ENCODE measurements at regions not wholly inside any gene's neighbourhood (a gene's known extent, or its start where the extent isn't known, plus 50 kb on each side); places are given as distances from the start of the nearest gene placed in this dataset.

DNA sequence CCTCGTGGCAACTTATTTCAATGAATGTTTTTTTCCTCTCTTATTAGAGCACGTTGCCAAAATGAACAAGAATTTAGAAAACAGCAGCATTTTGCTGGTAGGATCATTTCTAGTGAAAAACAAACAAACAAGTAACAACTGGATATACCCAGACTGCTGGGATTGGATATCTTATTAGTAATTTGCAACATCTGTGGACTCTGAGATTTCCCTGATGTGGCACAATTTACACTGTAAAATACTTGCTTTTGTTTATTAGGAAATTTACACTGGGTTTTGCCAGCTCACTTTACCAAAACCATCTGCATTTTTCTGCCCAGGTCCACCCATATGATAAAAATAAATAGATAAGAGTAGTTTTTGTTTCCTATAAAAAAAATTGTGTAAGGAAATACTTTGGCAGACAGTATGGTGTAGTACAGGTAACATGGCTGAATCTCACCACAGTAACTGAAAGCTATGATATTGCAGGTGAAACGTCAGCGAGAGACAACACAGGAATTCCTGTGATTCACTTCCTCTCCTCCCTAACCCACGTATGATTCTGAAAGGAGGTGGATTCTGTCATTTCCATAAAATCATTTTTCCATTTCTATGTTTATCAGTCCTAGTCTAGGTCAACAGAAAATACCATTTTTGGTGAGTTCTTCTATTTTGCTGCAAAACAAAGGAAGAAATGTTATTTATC, 176.2 kb upstream of the NOVA1 start:
- TF ChIP-seq ZNF274 (IDR thresholded peaks at IDR 0.05; ENCODE audit: low read depth, low read length) = no peak
- TF ChIP-seq YY1 (IDR thresholded peaks at IDR 0.05; ENCODE audit: insufficient read depth, insufficient read length) = no peak
- TF ChIP-seq SUZ12 (IDR thresholded peaks at IDR 0.05; ENCODE audit: extremely low read depth, insufficient read depth, insufficient read length) = no peak
